NCI-H2081 (cell line): ENCODE measurements at regions not wholly inside any gene's neighbourhood (a gene's known extent, or its start where the extent isn't known, plus 50 kb on each side); places are given as distances from the start of the nearest gene placed in this dataset.
"Not testable (repeated sequence)": the region's sequence is repeated elsewhere in the genome, so short reads cannot be mapped to it uniquely, and the experiment has no call there.

ENCODE experiments used
- DNase-seq, 2 experiments: peaks; one replicate each; lab custom pipeline; 2025; lab: John Stamatoyannopoulos, UW

- no peak for DNase-seq
These were observed 258.9 kb downstream of the KCNRG start for GRCh38 chr13:50274181-50274580.

- peak in 1 of 2 experiments; percentile 10 for DNase-seq
These were observed 260.3 kb downstream of the KCNRG start for GRCh38 chr13:50275392-50276063.

DNA sequence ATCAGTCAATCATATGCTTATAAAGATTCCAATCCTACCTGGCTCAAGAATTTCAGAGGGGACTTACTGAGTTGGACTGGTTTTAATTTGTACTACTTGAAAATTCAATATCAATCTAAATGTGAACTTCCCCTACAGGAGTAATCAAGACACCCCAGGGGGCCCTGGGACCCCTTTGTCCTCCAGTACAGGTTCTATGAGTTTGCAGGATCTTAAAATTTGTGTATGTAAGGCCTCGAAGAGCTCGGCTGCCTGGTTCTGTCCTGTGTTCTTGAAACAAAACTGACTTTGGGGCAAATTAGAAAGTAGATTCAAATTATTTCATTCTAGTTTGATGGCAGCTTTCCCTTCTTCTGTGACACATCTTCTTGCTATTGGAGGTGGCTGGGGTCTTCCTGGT, 261.3 kb downstream of the KCNRG start:
- DNase-seq, result no peak

GRCh38 chr13:50277127-50277526, 261.9 kb downstream of the KCNRG start:
- DNase-seq, result no peak

DNA sequence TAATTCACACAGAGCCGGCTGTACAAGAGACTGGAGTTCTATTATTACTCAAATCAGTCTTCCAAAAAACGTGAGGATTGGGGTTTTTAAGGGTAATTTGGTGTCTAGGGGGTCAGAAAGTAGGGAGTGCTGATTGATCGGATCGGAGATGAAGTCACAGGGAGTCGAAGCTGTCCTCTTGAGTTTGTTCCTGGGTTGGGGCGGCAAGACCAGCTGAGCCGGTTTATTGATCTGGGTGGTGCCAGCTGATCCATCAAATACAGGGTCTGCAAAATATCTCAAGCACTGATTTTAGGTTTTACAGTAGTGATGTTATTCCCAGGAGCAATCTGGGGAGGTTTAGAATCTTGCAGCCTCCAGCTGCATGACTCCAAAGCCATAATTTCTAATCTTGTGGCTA, 262.7 kb downstream of the KCNRG start:
- no peak for DNase-seq

- no peak for DNase-seq
These were observed 265.2 kb downstream of the KCNRG start for GRCh38 chr13:50280441-50280937.

- DNase-seq, result no peak
These were observed 266.8 kb downstream of the KCNRG start for GRCh38 chr13:50282016-50282415.

DNA sequence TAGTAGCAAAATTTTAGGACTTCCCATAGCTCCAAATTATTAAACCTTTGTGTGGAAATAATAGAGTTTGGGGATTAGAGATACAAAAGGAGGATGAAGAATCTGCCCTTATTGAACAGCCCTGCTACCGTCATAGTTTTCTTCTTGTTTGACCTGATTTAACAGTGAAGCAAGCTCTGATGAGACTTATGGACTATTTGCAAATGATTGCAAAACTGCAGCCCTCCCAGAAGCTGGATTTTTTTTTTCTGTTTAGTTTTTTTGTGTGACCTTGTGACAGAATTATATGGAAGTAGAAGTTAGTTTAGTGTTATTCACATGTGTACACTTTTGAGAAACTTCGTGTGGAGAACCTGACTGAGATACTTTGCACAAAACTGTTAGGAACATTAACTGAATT, 267.8 kb downstream of the KCNRG start:
- no peak for DNase-seq

- no peak for DNase-seq
These were observed 269.3 kb downstream of the KCNRG start for GRCh38 chr13:50284540-50284939.

GRCh38 chr13:50285283-50285682, 270.0 kb downstream of the KCNRG start:
- DNase-seq, result no peak

GRCh38 chr13:50286324-50286723, 271.1 kb downstream of the KCNRG start:
- no peak for DNase-seq

DNA sequence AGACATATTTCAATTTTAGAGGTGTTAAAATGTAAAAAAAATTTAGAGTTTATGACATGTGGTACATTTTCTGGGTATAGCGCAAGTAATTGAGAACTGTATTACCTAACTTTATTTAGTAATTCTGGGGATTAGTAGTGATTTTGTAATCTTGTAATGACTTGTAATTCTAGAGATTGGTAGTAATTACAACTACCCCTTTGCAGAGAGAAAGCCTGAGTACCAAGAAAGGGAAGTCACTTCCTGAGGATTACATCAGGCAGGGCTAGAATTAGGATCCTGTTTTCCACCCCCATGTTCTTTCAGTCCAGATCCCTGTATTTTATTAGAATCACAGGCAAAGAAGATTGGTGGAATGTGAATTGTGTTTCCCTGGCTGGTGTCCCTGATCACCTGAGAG, 274.9 kb downstream of the KCNRG start:
- no peak for DNase-seq

DNA sequence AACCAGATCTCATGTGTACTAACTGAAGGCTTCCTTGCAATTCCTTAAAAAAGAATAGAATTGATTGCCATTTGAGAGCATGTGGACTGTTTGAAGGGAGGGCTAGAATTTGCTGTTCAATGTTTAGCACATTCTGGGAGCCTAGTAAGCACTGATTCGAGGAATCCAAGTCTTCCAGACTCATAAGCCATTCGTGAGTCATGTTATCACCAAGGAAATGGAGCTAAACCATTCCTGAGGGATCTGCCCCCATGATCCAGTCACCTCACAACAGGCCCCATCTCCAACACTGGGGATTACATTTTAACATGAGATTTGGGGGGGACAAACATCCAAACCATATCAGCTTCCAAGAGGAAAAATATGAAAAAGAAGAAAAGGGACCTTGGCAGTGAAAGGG, 276.4 kb downstream of the KCNRG start:
- DNase-seq, result no peak

GRCh38 chr13:50292081-50292480, 276.8 kb downstream of the KCNRG start:
- no peak for DNase-seq

DNA sequence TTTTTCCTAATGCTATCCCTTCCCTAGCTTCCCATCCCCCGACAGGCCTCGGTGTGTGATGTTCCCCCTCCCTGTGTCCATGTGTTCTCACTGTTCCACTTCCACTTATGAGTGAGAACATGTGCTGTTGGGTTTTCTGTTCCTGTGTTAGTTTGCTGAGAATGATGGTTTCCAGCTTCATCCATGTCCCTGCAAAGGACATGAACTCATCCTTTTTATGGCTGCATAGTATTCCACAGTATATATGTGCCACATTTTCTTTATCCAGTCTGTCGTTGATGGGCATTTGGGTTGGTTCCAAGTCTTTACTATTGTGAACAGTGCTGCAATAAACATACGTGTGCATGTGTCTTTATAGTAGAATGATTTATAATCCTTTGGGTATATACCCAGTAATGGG, 279.2 kb downstream of the KCNRG start:
- DNase-seq, result not testable (repeated sequence)

GRCh38 chr13:50299546-50300249, 284.5 kb downstream of the KCNRG start:
- no peak for DNase-seq

- no peak for DNase-seq
These were observed 288.9 kb downstream of the KCNRG start for GRCh38 chr13:50303963-50304721.

DNA sequence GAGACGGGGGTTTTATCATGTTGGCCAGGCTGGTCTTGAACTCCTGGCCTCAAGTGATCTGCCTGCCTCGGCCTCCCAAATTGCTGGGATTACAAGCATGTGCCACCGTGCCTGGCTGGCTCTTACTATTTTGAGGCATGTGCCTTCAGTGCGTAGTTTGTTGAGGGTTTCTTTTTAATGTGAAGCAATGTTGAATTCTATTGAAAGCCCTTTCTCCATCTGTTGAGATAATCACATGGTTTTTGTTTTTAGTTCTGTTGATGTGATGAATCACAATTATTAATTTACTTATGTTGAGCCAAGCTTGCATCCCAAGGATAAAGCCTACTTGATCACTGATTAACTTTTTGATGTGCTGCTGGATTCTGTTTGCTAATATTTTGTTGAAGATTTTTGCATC, 290.9 kb downstream of the KCNRG start:
- DNase-seq, result no peak

DNA sequence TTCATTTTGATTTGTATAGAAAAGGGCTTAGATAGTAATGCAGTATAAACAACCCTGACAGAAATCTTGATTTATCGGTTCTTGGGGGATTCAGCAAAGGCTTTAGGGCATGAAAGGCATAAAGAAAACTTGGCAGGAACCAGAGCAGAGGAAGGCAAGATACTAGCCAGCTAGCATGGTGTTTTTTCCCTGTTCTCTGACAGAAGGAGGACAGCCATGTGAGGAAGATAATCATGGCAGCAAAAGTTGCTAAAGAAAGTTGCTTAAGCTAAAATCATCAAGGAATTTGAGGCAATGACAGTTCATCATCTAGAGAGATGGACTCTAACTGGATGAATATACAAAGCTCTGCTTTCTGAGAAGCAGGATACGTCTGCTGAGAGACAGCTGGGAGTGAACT, 294.1 kb downstream of the KCNRG start:
- DNase-seq, result no peak

GRCh38 chr13:50309882-50310594, 294.8 kb downstream of the KCNRG start:
- no peak for DNase-seq

DNA sequence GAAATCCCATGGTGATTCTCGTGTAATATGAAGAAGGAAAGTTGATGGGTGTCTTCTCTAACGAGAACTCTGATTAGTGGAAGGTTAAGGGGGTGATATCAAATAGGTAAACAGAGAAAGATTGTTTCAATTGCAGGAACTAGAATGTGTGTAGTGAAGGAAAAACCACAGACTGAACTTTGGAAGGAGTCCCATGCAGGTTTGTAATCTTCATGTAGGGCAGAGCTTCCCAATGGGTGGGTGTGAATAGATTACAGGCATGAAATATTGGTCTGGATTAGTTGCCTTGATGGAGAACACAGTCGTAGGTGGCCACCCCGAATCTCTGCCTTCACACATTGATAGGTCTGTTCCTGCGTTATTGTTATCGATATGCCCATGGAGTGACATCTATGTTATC, 295.5 kb downstream of the KCNRG start:
- DNase-seq, result no peak

DNA sequence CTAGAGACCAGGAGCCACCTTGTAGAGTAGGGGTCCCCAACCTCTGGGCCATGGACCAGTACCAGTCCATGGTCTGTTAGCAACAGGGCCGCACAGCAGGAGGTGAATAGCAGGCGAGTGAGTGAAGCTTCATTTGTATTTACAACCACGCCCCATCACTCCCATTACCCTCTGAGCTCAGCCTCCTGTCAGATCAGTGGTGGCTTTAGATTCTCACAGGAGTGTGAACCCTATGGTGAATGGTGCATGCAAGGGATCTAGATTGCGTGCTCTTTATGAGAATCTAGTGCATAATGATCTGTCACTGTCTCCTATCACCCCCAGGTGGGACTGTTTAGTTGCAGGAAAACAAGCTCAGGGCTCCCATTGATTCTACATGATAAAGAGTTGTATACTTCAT, 303.6 kb downstream of the KCNRG start:
- no peak for DNase-seq
